Mucosa of descending colon (tissue), 3 donors: ENCODE measurements at regions not wholly inside any gene's neighbourhood (a gene's known extent, or its start where the extent isn't known, plus 50 kb on each side); places are given as distances from the start of the nearest gene placed in this dataset.

Source experiments
- ATAC-seq: fragments of 200-7000 bp; cut with Tn5 transposase; one replicate; pipeline ENCODE4 v1.9.1; 2020; ENCODE audit warnings: mild to moderate bottlenecking, moderate library complexity
- DNase-seq, 3 donors: peaks; one replicate each; pipeline ENCODE4 v3.0.0-alpha.2; 2020
- H3K36me3 ChIP-seq: fragments of 200-600 bp; one replicate; pipeline ENCODE4 v1.8.0; 2021; ENCODE audit warnings: low read depth, mild to moderate bottlenecking
- H3K4me1 ChIP-seq: fragments of 200-600 bp; one replicate; pipeline ENCODE4 v1.8.0; 2021; ENCODE audit warnings: low read depth, mild to moderate bottlenecking
- H3K4me3 ChIP-seq: fragments of 200-600 bp; one replicate; pipeline ENCODE4 v1.8.0; 2021; ENCODE audit warnings: mild to moderate bottlenecking
- H3K9me3 ChIP-seq: fragments of 200-600 bp; one replicate; pipeline ENCODE4 v1.8.0; 2021; ENCODE audit warnings: mild to moderate bottlenecking
- intact Hi-C, 2 donors: fragments of 100-400 bp; cut with DNase I in 1 of 2; cut with micrococcal nuclease in 1 of 2; formaldehyde crosslinking; loops; one replicate each; pipeline versions ENCODE4 v1.11.0 to v1.11.1; 2022; cut with DNase I, micrococcal nuclease
- TF ChIP-seq, protein P1 (sequence below): fragments of 200-600 bp; IDR thresholded peaks from one replicate; pipeline ENCODE4 v1.8.0; 2022; ENCODE audit warnings: antibody characterized with exemption, mild to moderate bottlenecking
- donor health status: DM: no; HTN: no; CAD: no; lungs with moderate emphysema.
- donor health status: DM: no; HTN: no; CAD: no.
- donor health status: DM: no; HTN: yes; CAD: no.

DNA sequence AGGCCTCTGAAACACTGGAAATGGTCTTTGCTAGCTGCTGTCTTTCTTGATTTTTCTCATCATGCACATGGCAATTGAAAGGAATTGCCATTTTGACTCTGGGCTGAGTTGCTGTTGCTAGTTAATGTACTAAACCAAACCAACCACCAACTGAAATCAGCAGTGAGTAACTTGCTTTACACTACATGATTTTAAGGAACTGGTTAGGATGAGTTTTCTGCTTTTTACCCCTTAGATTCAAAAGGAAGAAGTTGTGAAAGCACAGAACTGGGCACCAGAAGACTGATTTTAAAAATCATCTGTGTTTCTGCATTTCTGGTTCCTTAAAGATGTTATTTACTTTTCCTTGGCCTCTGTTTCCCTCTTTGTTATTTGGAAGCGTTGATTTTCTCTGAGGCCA lies 361.9 kb downstream of the HLX start:
- DNase-seq, result no peak
- H3K4me1 ChIP-seq, result no peaks in the 10 kb centered on the region
- no peak overlapping the region for H3K4me3 ChIP-seq
- no peaks in the 10 kb centered on the region for H3K36me3 ChIP-seq
- no peak for ATAC-seq
- intact Hi-C loops, result no loop called here
- no peaks in the 10 kb centered on the region for H3K9me3 ChIP-seq
- TF ChIP-seq, protein P1, sequence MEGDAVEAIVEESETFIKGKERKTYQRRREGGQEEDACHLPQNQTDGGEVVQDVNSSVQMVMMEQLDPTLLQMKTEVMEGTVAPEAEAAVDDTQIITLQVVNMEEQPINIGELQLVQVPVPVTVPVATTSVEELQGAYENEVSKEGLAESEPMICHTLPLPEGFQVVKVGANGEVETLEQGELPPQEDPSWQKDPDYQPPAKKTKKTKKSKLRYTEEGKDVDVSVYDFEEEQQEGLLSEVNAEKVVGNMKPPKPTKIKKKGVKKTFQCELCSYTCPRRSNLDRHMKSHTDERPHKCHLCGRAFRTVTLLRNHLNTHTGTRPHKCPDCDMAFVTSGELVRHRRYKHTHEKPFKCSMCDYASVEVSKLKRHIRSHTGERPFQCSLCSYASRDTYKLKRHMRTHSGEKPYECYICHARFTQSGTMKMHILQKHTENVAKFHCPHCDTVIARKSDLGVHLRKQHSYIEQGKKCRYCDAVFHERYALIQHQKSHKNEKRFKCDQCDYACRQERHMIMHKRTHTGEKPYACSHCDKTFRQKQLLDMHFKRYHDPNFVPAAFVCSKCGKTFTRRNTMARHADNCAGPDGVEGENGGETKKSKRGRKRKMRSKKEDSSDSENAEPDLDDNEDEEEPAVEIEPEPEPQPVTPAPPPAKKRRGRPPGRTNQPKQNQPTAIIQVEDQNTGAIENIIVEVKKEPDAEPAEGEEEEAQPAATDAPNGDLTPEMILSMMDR, result no peak

DNA sequence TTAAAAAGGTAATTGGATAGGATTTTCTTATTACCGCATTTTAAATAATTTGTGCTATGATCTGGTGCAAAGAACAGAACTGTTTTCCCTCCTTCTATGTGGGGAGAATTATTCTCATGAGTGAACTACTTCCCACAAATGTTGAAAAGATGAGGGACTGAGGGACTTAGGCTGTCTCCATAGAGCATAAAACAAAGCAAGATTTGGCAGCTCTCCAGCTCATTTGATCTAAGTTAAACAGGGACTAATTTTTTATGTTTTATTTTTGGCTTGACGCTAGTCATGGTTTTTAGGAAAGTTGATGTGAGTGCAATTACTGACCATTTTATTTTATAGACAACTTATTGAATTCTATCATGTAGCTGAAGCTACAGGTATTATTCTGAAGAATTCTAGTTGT lies 362.3 kb downstream of the HLX start:
- TF ChIP-seq, protein P1, result no peak
- H3K9me3 ChIP-seq, result no peaks in the 10 kb centered on the region
- H3K4me3 ChIP-seq, result no peak overlapping the region
- intact Hi-C loops, result no loop called here
- H3K36me3 ChIP-seq, result no peaks in the 10 kb centered on the region
- H3K4me1 ChIP-seq, result no peaks in the 10 kb centered on the region
- DNase-seq (no peak), ATAC-seq (no peak)

DNA sequence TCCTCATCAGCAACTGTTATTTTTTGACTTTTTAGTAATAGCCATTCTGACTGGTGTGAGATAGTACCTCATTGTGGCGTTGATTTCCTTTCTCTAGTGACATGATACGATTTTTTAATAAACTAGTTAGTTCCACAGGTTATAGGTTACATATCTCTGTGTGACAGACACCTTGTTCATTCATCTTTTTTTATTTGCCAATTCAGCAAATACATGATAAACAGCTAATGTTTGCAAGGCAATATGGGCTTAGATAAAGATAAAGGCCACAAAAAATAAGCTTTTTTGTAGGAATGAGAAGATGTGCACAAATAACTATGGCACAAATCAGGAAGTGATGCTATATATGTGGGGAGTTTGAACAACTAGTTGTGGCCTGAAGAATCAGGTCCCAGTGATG lies 366.8 kb downstream of the HLX start:
- TF ChIP-seq, protein P1, result no peak
- Histone ChIP-seq H3K4me1 (no peaks in the 10 kb centered on the region), H3K4me3 (no peak overlapping the region), H3K36me3 (no peaks in the 10 kb centered on the region), H3K9me3 (no peaks in the 10 kb centered on the region)
- intact Hi-C loops, result no loop called here
- ATAC-seq (no peak), DNase-seq (no peak)

DNA sequence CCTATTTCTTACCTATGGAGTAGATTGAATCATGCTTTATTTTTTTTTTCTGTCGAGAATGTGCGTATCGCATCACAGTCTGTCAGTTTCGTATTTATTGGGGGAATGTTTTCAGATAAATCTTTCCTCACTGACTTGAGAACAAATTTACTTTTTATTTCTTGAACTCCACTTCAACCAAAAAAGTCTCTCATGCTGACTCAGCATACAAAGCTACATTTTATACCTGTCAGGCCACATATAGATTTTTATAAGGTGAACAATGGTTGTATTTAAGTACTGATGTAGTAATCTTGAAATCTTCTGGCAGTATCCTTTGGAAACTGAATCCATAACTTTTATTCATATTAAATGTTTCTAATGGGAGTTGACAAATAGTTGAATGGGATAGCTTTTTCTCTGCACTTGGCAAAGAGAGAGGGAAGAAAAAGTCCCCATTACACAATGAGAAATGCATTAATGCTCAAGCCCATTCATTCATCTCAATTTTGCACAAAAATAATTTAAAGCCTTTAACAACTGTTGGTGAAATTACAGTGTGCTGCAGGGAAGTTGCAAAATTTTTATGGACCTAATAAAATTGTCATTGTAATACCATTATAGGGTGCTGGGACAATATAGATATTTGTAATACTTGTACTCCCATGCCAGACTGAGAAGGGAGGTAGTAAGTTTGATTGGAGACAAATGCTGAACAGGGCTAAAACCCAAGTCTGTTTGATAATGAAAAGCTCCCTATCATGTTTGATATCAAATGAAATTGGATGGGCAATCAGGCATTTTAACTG lies 367.6 kb downstream of the HLX start:
- DNase-seq (no peak), ATAC-seq (no peak)
- Histone ChIP-seq H3K9me3 (no peaks in the 10 kb centered on the region), H3K36me3 (no peaks in the 10 kb centered on the region), H3K4me1 (no peaks in the 10 kb centered on the region), H3K4me3 (no peak overlapping the region)
- intact Hi-C loops, result no loop called here
- TF ChIP-seq, protein P1, result no peak

DNA sequence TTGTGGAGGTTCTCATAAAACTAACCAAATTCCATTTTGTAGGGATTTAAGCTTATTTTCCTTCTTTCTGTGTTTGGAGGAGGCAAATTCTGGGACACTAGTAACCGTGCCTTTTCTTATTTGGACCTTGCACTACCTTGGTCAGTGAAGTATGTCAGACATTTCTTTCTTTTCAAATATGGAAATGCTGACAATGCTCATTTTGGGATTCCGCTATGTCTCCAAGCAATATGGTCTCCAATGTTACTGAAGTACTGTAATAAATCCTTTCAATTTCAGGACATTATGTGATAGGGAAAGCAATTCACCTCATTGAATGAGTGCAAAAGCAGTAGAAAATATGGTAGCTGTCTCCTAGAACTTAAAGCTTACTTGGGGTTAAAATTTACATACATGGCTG lies 372.3 kb downstream of the HLX start:
- no peaks in the 10 kb centered on the region for H3K9me3 ChIP-seq
- intact Hi-C loops, result no loop called here
- DNase-seq, result no peak
- H3K4me1 ChIP-seq, result no peaks in the 10 kb centered on the region
- H3K36me3 ChIP-seq, result no peaks in the 10 kb centered on the region
- no peak overlapping the region for H3K4me3 ChIP-seq
- no peak for ATAC-seq
- TF ChIP-seq, protein P1, result no peak

DNA sequence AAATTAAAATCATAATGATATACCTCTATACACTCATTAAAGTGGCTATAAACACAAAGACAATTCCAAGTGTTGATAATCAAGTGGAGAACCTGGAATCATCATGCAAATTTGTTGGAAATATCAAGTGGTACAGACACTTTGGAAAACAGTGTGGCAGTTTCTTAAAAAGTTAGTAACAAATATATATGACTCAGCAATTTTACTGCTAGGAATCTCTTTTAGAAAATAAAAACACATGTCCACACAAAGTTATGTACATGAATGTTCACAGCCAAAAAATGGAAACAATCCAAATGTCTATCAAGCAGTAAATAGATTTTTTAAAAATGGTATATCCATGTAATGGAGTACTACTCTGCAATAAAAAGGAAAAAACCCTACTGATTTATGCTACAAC lies 375.6 kb downstream of the HLX start:
- ATAC-seq, result no peak
- TF ChIP-seq, protein P1, result no peak
- H3K4me1 ChIP-seq, result no peaks in the 10 kb centered on the region
- H3K4me3 ChIP-seq, result no peak overlapping the region
- H3K9me3 ChIP-seq, result peaks cover 3% of the 10 kb centered on the region
- H3K36me3 ChIP-seq, result no peaks in the 10 kb centered on the region
- intact Hi-C loops, result no loop called here
- DNase-seq, result no peak
